Thyroid gland (tissue), 4 donors: ENCODE measurements at regions not wholly inside any gene's neighbourhood (a gene's known extent, or its start where the extent isn't known, plus 50 kb on each side); places are given as distances from the start of the nearest gene placed in this dataset.

Source experiments
- CTCF ChIP-seq, 6 experiments: fragments of 200-600 bp in 3 of 6; fragments of 450-650 bp in 3 of 6; sonication (generic) in 3 of 6; IDR thresholded peaks; one replicate each; pipeline ENCODE4 v1.5.1; 2016 to 2019; ENCODE audit warnings: antibody characterized with exemption in 6 of 6, mild to moderate bottlenecking in 2 of 6, inconsistent platforms in 1 of 6, moderate library complexity in 1 of 6
- POLR2A ChIP-seq, 2 donors: fragments of 450-650 bp; IDR thresholded peaks; one replicate each; pipeline ENCODE4 v1.6.1; 2017; ENCODE audit warnings: antibody characterized with exemption in 2 of 2, mild to moderate bottlenecking in 2 of 2, moderate library complexity in 1 of 2

- TF ChIP-seq CTCF (IDR thresholded peaks at IDR 0.05) (no peak), POLR2A (IDR thresholded peaks at IDR 0.05) (no peak)
These were observed 66.5 kb upstream of the EN2 start for GRCh38 chr7:155391414-155391813.
